WTC11 (cell line): ENCODE measurements at regions not wholly inside any gene's neighbourhood (a gene's known extent, or its start where the extent isn't known, plus 50 kb on each side); places are given as distances from the start of the nearest gene placed in this dataset.

Source experiments
- ATAC-seq: fragments of 200-7000 bp; cut with Tn5 transposase; 2 replicates; pipeline ENCODE4 v1.10.0; 2021; ENCODE audit warnings: mild to moderate bottlenecking, moderate library complexity
- CTCF ChIA-PET: fragments of 300-600 bp; sonication (Branson Sonifier 250); formaldehyde crosslinking; loops from one replicate; lab custom pipeline; 2021; ENCODE audit warnings: antibody characterized with exemption; lab: Charles Lee
- POLR2A ChIA-PET: fragments of 350-600 bp; sonication (Branson Sonifier 250); formaldehyde crosslinking; loops from one replicate; lab custom pipeline; 2021; ENCODE audit warnings: antibody characterized with exemption; lab: Charles Lee
- DNase-seq: peaks from one replicate; pipeline ENCODE4 v3.0.0; 2021; ENCODE audit warnings: low spot score
- H3K27ac Mint-ChIP-seq: 2 replicates; pipeline ENCODE4 v1.8.0; 2021; ENCODE audit warnings: mixed read lengths
- H3K27me3 Mint-ChIP-seq: 2 replicates; pipeline ENCODE4 v1.8.0; 2021; ENCODE audit warnings: low read depth, mild to moderate bottlenecking, moderate library complexity, mixed read lengths
- H3K36me3 Mint-ChIP-seq: 2 replicates; pipeline ENCODE4 v1.8.0; 2021; ENCODE audit warnings: mixed read lengths
- H3K4me1 Mint-ChIP-seq: 2 replicates; pipeline ENCODE4 v1.8.0; 2022; ENCODE audit warnings: mixed read lengths
- H3K4me3 Mint-ChIP-seq: 2 replicates; pipeline ENCODE4 v1.8.0; 2021; ENCODE audit warnings: mild to moderate bottlenecking, moderate library complexity, mixed read lengths
- H3K9me3 Mint-ChIP-seq: 2 replicates; pipeline ENCODE4 v1.8.0; 2021; ENCODE audit warnings: mixed read lengths
- AFF4 ChIP-seq: sonication (generic); formaldehyde crosslinking; IDR thresholded peaks from 2 replicates; pipeline ENCODE4 v1.8.1; 2023; ENCODE audit warnings: mild to moderate bottlenecking, missing genetic modification reagents, borderline replicate concordance
- CDX4 ChIP-seq: fragments of 250-450 bp; sonication (Bioruptor Pico); IDR thresholded peaks from 2 replicates; pipeline ENCODE4 v1.9.0; 2021; ENCODE audit warnings: moderate library complexity, mild to moderate bottlenecking, inconsistent platforms, borderline replicate concordance
- CREB1 ChIP-seq: sonication (generic); formaldehyde crosslinking; IDR thresholded peaks from 2 replicates; pipeline ENCODE4 v1.8.0; 2023; ENCODE audit warnings: mild to moderate bottlenecking, missing genetic modification reagents
- CREM ChIP-seq: sonication (generic); formaldehyde crosslinking; IDR thresholded peaks from 2 replicates; pipeline ENCODE4 v1.8.1; 2022; ENCODE audit warnings: mild to moderate bottlenecking, missing genetic modification reagents, moderate library complexity
- ELF4 ChIP-seq: sonication (generic); formaldehyde crosslinking; IDR thresholded peaks from 2 replicates; pipeline ENCODE4 v1.8.1; 2022; ENCODE audit warnings: low read depth, mild to moderate bottlenecking, moderate library complexity, missing genetic modification reagents
- EMX1 ChIP-seq: fragments of 250-450 bp; sonication (Bioruptor Pico); IDR thresholded peaks from 2 replicates; pipeline ENCODE4 v1.8.0; 2021; ENCODE audit warnings: mild to moderate bottlenecking
- HMGA2 ChIP-seq: fragments of 250-450 bp; sonication (Bioruptor Pico); IDR thresholded peaks from 2 replicates; pipeline ENCODE4 v1.4.0; 2021; ENCODE audit warnings: mild to moderate bottlenecking, moderate library complexity
- HMGXB4 ChIP-seq: sonication (generic); formaldehyde crosslinking; IDR thresholded peaks from 2 replicates; pipeline ENCODE4 v1.8.1; 2023; ENCODE audit warnings: mild to moderate bottlenecking, moderate library complexity, missing genetic modification reagents
- OVOL2 ChIP-seq: fragments of 250-450 bp; sonication (Bioruptor Pico); IDR thresholded peaks from 2 replicates; pipeline ENCODE4 v1.9.0; 2021; ENCODE audit warnings: mild to moderate bottlenecking, borderline replicate concordance
- PRDM15 ChIP-seq: sonication (generic); formaldehyde crosslinking; IDR thresholded peaks from 2 replicates; pipeline ENCODE4 v1.8.0; 2022; ENCODE audit warnings: missing genetic modification reagents
- RORB ChIP-seq: fragments of 250-450 bp; sonication (Bioruptor Pico); IDR thresholded peaks from 2 replicates; pipeline ENCODE4 v1.9.0; 2021; ENCODE audit warnings: mild to moderate bottlenecking
- SMAD4 ChIP-seq: sonication (generic); formaldehyde crosslinking; IDR thresholded peaks from 2 replicates; pipeline ENCODE4 v1.8.0; 2022; ENCODE audit warnings: mild to moderate bottlenecking, missing genetic modification reagents
- ZNF263 ChIP-seq: sonication (generic); formaldehyde crosslinking; IDR thresholded peaks from 2 replicates; pipeline ENCODE4 v1.8.1; 2022; ENCODE audit warnings: low read depth, mild to moderate bottlenecking, moderate library complexity, missing genetic modification reagents
- ZNF671 ChIP-seq: fragments of 250-450 bp; sonication (Bioruptor Pico); IDR thresholded peaks from 2 replicates; pipeline ENCODE4 v1.8.0; 2021; ENCODE audit warnings: mild to moderate bottlenecking
- TF ChIP-seq, protein P1 (sequence below): sonication (generic); formaldehyde crosslinking; IDR thresholded peaks from 2 replicates; pipeline ENCODE4 v1.8.1; 2022; ENCODE audit warnings: mild to moderate bottlenecking, missing genetic modification reagents, moderate library complexity, borderline replicate concordance
- TF ChIP-seq, protein P2 (sequence below): sonication (generic); formaldehyde crosslinking; conservative IDR thresholded peaks from 2 replicates; pipeline ENCODE4 v1.8.1; 2023; ENCODE audit warnings: mild to moderate bottlenecking, low read depth, missing genetic modification reagents, moderate library complexity

DNA sequence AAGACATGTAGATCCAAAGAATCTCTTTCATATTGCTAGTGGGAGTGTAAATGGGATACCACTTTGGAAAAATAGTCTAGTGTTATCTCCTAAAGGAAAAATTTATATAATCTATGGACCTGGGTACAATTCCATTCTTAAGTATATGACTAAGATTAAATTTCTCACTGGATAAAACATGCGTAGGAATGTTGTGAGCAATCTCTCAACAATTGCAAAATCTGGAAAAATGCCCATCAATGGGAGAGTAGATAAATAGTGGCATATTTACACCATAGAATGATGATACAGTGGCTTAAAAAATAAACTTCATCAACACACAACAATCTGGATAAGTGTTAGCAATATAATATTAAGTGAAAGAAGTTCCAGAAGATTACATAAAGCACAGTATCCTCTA is 469.5 kb downstream of the MAN2A1 start (continued):
- TF ChIP-seq AFF4 (CRISPR knock-in tag) (no peak), RORB (CRISPR knock-in tag) (no peak), ELF4 (no peak), EMX1 (CRISPR knock-in tag) (no peak), HMGA2 (CRISPR knock-in tag) (no peak), ZNF263 (no peak)
- TF ChIP-seq, protein P1, sequence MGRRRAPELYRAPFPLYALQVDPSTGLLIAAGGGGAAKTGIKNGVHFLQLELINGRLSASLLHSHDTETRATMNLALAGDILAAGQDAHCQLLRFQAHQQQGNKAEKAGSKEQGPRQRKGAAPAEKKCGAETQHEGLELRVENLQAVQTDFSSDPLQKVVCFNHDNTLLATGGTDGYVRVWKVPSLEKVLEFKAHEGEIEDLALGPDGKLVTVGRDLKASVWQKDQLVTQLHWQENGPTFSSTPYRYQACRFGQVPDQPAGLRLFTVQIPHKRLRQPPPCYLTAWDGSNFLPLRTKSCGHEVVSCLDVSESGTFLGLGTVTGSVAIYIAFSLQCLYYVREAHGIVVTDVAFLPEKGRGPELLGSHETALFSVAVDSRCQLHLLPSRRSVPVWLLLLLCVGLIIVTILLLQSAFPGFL (CRISPR knock-in tag), result no peak

DNA sequence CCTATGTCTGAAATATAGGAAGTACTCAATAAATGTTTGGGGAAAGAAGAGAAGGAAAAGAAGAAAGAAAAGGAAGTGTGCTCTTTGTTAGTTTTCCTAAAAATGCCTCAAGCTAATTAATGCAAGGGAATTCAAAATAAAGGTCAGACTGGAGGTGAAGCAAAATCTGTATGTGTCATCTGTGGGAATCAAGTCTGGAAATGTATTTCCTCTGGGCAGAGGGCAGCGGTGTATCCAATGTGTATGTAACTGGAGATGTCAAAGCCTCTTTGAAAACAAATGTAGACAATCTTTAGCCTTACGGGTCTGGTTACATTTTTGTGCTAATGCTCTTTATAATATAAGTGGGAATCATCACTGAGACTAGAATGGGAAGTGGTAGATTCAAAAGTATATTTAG is 471.4 kb downstream of the MAN2A1 start:
- no peaks in the 10 kb centered on the region; the same call in 1 of the 2 replicates for H3K27me3 Mint-ChIP-seq
- CTCF ChIA-PET, result no interaction called here

More for the DNA sequence above, 471.4 kb downstream of the MAN2A1 start:
- Mint-ChIP-seq H3K27ac (no peak overlapping the region), H3K9me3 (no peaks in the 10 kb centered on the region)
- POLR2A ChIA-PET, result no interaction called here
- no peak for DNase-seq
- no peak for ATAC-seq
- TF ChIP-seq SMAD4 (no peak), CREM (CRISPR knock-in tag) (no peak), ZNF671 (no peak), PRDM15 (CRISPR knock-in tag) (no peak), CDX4 (CRISPR knock-in tag) (no peak), HMGXB4 (CRISPR knock-in tag) (no peak), CREB1 (CRISPR knock-in tag) (no peak), OVOL2 (CRISPR knock-in tag) (no peak)
- TF ChIP-seq, protein P2, sequence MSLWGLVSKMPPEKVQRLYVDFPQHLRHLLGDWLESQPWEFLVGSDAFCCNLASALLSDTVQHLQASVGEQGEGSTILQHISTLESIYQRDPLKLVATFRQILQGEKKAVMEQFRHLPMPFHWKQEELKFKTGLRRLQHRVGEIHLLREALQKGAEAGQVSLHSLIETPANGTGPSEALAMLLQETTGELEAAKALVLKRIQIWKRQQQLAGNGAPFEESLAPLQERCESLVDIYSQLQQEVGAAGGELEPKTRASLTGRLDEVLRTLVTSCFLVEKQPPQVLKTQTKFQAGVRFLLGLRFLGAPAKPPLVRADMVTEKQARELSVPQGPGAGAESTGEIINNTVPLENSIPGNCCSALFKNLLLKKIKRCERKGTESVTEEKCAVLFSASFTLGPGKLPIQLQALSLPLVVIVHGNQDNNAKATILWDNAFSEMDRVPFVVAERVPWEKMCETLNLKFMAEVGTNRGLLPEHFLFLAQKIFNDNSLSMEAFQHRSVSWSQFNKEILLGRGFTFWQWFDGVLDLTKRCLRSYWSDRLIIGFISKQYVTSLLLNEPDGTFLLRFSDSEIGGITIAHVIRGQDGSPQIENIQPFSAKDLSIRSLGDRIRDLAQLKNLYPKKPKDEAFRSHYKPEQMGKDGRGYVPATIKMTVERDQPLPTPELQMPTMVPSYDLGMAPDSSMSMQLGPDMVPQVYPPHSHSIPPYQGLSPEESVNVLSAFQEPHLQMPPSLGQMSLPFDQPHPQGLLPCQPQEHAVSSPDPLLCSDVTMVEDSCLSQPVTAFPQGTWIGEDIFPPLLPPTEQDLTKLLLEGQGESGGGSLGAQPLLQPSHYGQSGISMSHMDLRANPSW (CRISPR knock-in tag), result no peak
- TF ChIP-seq, all 79 proteins: peak for 0
- Mint-ChIP-seq H3K4me3 (no peak overlapping the region), H3K36me3 (no peaks in the 10 kb centered on the region), H3K4me1 (peaks cover 9% of the 10 kb centered on the region)
